ENCODE measurements at regions not wholly inside any gene's neighbourhood (a gene's known extent, or its start where the extent isn't known, plus 50 kb on each side); places are given as distances from the start of the nearest gene placed in this dataset.

- Histone ChIP-seq H3K9me3 (ENCODE audit: low read depth, low read length) (no peaks in the 10 kb centered on the region), H3K9ac (ENCODE audit: insufficient read length) (no peak overlapping the region), H3K27ac (no peak overlapping the region), H3K36me3 (ENCODE audit: insufficient read depth, low read length) (no peaks in the 10 kb centered on the region), H3K4me3 (no peak overlapping the region)
- no peak for DNase-seq (ENCODE audit: low read depth, low spot score)
- TF ChIP-seq POLR2AphosphoS5 (IDR thresholded peaks at IDR 0.05; ENCODE audit: borderline replicate concordance, low read depth, low read length) = no peak
- TF ChIP-seq FOXP2 (optimal IDR thresholded peaks at IDR 0.05; ENCODE audit: control extremely low read depth, extremely low read length, insufficient read depth) = no peak
- TF ChIP-seq EZH2 (IDR thresholded peaks at IDR 0.05) = no peak
Measured at GRCh38 chr13:79121286-79121685, 284.8 kb downstream of the RBM26 start.

- no peak for DNase-seq (ENCODE audit: low read depth, low spot score)
- H3K4me3 ChIP-seq = no peak overlapping the region
- no peaks in the 10 kb centered on the region for H3K36me3 ChIP-seq (ENCODE audit: insufficient read depth, low read length)
- H3K27ac ChIP-seq = no peak overlapping the region
- TF ChIP-seq FOXP2 (optimal IDR thresholded peaks at IDR 0.05; ENCODE audit: control extremely low read depth, extremely low read length, insufficient read depth) (no peak), POLR2AphosphoS5 (IDR thresholded peaks at IDR 0.05; ENCODE audit: borderline replicate concordance, low read depth, low read length) (no peak), EZH2 (IDR thresholded peaks at IDR 0.05) (no peak)
- no peaks in the 10 kb centered on the region for H3K9me3 ChIP-seq (ENCODE audit: low read depth, low read length)
- H3K9ac ChIP-seq (ENCODE audit: insufficient read length) = no peak overlapping the region
Measured at GRCh38 chr13:79119578-79120107, 286.4 kb downstream of the RBM26 start.

- Histone ChIP-seq H3K4me3 (no peak overlapping the region), H3K9ac (ENCODE audit: insufficient read length) (no peak overlapping the region), H3K9me3 (ENCODE audit: low read depth, low read length) (no peaks in the 10 kb centered on the region), H3K27ac (no peak overlapping the region), H3K36me3 (ENCODE audit: insufficient read depth, low read length) (no peaks in the 10 kb centered on the region)
- TF ChIP-seq FOXP2 (optimal IDR thresholded peaks at IDR 0.05; ENCODE audit: control extremely low read depth, extremely low read length, insufficient read depth) (no peak), POLR2AphosphoS5 (IDR thresholded peaks at IDR 0.05; ENCODE audit: borderline replicate concordance, low read depth, low read length) (no peak), EZH2 (IDR thresholded peaks at IDR 0.05) (no peak)
- DNase-seq (ENCODE audit: low read depth, low spot score) = no peak
Measured at GRCh38 chr13:79112016-79112415, 294.0 kb downstream of the RBM26 start.

DNA sequence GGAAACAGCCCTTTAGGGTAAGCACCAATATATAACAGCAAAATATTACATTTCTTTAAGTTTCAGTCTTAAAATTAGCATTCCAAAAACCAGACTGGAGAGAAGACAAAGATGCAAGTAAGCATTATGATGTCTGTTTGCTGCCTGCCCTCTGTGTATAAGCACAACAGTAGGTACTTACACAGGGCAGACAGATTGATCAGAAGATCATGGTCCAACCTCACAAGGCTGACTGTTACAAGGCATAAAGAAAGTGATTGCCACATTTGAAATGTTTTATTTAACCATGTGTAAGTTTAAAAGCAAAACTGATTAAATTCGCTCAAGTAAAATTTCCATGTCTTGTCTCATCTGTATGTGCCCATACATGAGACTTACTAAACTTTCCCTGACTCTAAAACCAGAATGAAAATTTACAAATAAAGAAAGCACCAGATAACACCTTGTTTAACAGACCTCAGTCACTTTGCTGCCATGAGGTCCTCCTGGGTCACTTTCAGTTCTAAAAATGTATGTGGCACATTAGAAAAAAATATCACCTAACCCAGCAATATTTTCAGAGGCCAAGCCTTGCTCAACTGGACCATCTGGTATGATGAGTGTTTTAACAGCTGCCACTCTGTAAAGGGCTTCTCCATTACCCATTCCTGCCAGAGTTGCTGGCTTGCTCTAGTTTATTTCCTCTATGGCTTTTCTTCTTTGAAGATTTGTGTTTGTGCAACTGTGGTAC is 297.0 kb downstream of the RBM26 start:
- Histone ChIP-seq H3K4me3 (no peak overlapping the region), H3K36me3 (ENCODE audit: insufficient read depth, low read length) (no peaks in the 10 kb centered on the region), H3K27ac (no peak overlapping the region), H3K9ac (ENCODE audit: insufficient read length) (no peak overlapping the region), H3K9me3 (ENCODE audit: low read depth, low read length) (no peaks in the 10 kb centered on the region)
- TF ChIP-seq EZH2 (IDR thresholded peaks at IDR 0.05) (no peak), POLR2AphosphoS5 (IDR thresholded peaks at IDR 0.05; ENCODE audit: borderline replicate concordance, low read depth, low read length) (no peak), FOXP2 (optimal IDR thresholded peaks at IDR 0.05; ENCODE audit: control extremely low read depth, extremely low read length, insufficient read depth) (no peak)
- no peak for DNase-seq (ENCODE audit: low read depth, low spot score)

DNA sequence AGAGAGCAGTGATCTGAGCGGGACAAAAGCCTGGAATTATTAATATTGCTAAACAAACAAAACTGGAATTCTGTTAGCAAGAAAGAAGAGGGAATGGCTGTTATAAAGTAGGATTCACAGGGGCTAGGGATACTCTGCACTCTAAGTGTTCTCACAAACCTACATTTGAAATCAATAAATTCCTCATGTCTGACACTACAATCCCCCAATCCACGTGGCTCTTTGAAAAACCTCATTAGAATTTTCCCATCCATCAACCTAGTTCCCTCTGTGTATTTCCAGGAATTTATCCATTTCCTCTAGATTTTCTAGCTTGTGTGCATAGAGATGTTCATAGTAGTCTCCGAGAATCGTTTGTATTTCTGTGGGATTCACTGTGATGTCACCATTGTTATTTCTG is 307.5 kb downstream of the RBM26 start:
- no peak overlapping the region for H3K9ac ChIP-seq (ENCODE audit: insufficient read length)
- no peaks in the 10 kb centered on the region for H3K36me3 ChIP-seq (ENCODE audit: insufficient read depth, low read length)
- no peaks in the 10 kb centered on the region for H3K9me3 ChIP-seq (ENCODE audit: low read depth, low read length)
- H3K4me3 ChIP-seq = no peak overlapping the region
- no peak for TF ChIP-seq FOXP2 (optimal IDR thresholded peaks at IDR 0.05; ENCODE audit: control extremely low read depth, extremely low read length, insufficient read depth)
- no peak for TF ChIP-seq POLR2AphosphoS5 (IDR thresholded peaks at IDR 0.05; ENCODE audit: borderline replicate concordance, low read depth, low read length)
- TF ChIP-seq EZH2 (IDR thresholded peaks at IDR 0.05) = no peak
- H3K27ac ChIP-seq = no peak overlapping the region
- DNase-seq (ENCODE audit: low read depth, low spot score) = no peak

GRCh38 chr13:79097201-79097600 is 308.9 kb downstream of the RBM26 start:
- no peaks in the 10 kb centered on the region for H3K9me3 ChIP-seq (ENCODE audit: low read depth, low read length)
- no peak overlapping the region for H3K4me3 ChIP-seq
- H3K36me3 ChIP-seq (ENCODE audit: insufficient read depth, low read length) = no peaks in the 10 kb centered on the region
- no peak overlapping the region for H3K27ac ChIP-seq
- TF ChIP-seq FOXP2 (optimal IDR thresholded peaks at IDR 0.05; ENCODE audit: control extremely low read depth, extremely low read length, insufficient read depth) = no peak
- TF ChIP-seq POLR2AphosphoS5 (IDR thresholded peaks at IDR 0.05; ENCODE audit: borderline replicate concordance, low read depth, low read length) = no peak
- TF ChIP-seq EZH2 (IDR thresholded peaks at IDR 0.05) = no peak
- DNase-seq (ENCODE audit: low read depth, low spot score) = no peak
- H3K9ac ChIP-seq (ENCODE audit: insufficient read length) = no peak overlapping the region

DNA sequence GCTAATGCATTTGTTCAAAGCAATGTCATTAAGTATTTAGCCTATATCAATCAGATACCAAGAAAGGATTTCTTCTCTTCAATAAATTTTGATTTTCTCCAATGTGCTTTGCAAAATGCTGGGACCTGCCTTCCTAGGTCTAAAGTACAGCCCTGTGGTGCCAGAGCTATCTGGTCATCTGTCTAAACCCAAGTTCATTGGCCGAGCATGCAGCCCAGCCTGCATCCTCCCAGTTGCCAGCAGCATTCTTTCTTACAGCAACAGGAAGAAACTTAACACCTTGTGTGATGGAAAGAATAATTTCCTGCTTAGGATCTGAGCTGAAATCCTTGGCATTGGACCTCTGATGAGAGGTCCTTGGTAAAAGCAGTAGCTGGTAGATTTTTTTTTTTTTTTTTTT is 310.0 kb downstream of the RBM26 start:
- no peak for DNase-seq (ENCODE audit: low read depth, low spot score)
- no peaks in the 10 kb centered on the region for H3K9me3 ChIP-seq (ENCODE audit: low read depth, low read length)

GRCh38 chr13:79090552-79091124 is 315.4 kb downstream of the RBM26 start:
- H3K9me3 ChIP-seq (ENCODE audit: low read depth, low read length) = no peaks in the 10 kb centered on the region
- H3K36me3 ChIP-seq (ENCODE audit: insufficient read depth, low read length) = no peaks in the 10 kb centered on the region
- no peak overlapping the region for H3K9ac ChIP-seq (ENCODE audit: insufficient read length)
- DNase-seq (ENCODE audit: low read depth, low spot score) = no peak
- TF ChIP-seq EZH2 (IDR thresholded peaks at IDR 0.05) = no peak
- TF ChIP-seq POLR2AphosphoS5 (IDR thresholded peaks at IDR 0.05; ENCODE audit: borderline replicate concordance, low read depth, low read length) = no peak
- TF ChIP-seq FOXP2 (optimal IDR thresholded peaks at IDR 0.05; ENCODE audit: control extremely low read depth, extremely low read length, insufficient read depth) = no peak
- no peak overlapping the region for H3K4me3 ChIP-seq
- H3K27ac ChIP-seq = no peak overlapping the region

More for the DNA sequence above, 310.0 kb downstream of the RBM26 start:
- TF ChIP-seq POLR2AphosphoS5 (IDR thresholded peaks at IDR 0.05; ENCODE audit: borderline replicate concordance, low read depth, low read length) (no peak), FOXP2 (optimal IDR thresholded peaks at IDR 0.05; ENCODE audit: control extremely low read depth, extremely low read length, insufficient read depth) (no peak), EZH2 (IDR thresholded peaks at IDR 0.05) (no peak)
- H3K36me3 ChIP-seq (ENCODE audit: insufficient read depth, low read length) = no peaks in the 10 kb centered on the region
- H3K27ac ChIP-seq = no peak overlapping the region
- no peak overlapping the region for H3K9ac ChIP-seq (ENCODE audit: insufficient read length)
- H3K4me3 ChIP-seq = no peak overlapping the region
